H1 (cell line): ENCODE measurements at regions not wholly inside any gene's neighbourhood (a gene's known extent, or its start where the extent isn't known, plus 50 kb on each side); places are given as distances from the start of the nearest gene placed in this dataset.

Source experiments
- CTCF ChIA-PET: fragments of 300-600 bp; sonication (Branson Sonifier 250); formaldehyde crosslinking; loops from one replicate; lab custom pipeline; 2021; ENCODE audit not compliant: partially characterized antibody; lab: Charles Lee
- POLR2A ChIA-PET: fragments of 300-600 bp; sonication (Branson Sonifier 250); formaldehyde crosslinking; loops from one replicate; lab custom pipeline; 2021; ENCODE audit warnings: inconsistent platforms; ENCODE audit not compliant: partially characterized antibody; lab: Charles Lee
- DNase-seq, 2 experiments: peaks; one replicate each; pipeline versions ENCODE4 v3.0.0 to v3.0.0-alpha.2; 2010 to 2022; ENCODE audit warnings: low spot score in 2 of 2, low read depth in 1 of 2, mixed read lengths in 1 of 2
- FAIRE-seq: peaks from 2 replicates; lab custom pipeline; 2011; peaks lifted over from hg19 to GRCh38; lab: Jason Lieb, UNC
- H2AFZ ChIP-seq: 2 replicates; pipeline ENCODE4 v1.8.1; 2012; ENCODE audit warnings: low read length, inconsistent platforms
- H2AK5ac ChIP-seq: 2 replicates; pipeline ENCODE4 v1.6.1; 2013; ENCODE audit warnings: low read depth, low read length
- H2BK120ac ChIP-seq: replicated peaks from 2 replicates; pipeline ENCODE3; 2013; ENCODE audit warnings: low read depth, low read length, inconsistent platforms
- H2BK12ac ChIP-seq: 2 replicates; pipeline ENCODE4 v1.6.1; 2013; ENCODE audit warnings: low read depth, low read length
- H2BK15ac ChIP-seq: 2 replicates; pipeline ENCODE4 v1.6.1; 2013; ENCODE audit warnings: low read length
- H2BK20ac ChIP-seq: 2 replicates; pipeline ENCODE4 v1.6.1; 2013; ENCODE audit warnings: low read length
- H2BK5ac ChIP-seq: 2 replicates; pipeline ENCODE4 v1.6.1; 2013; ENCODE audit warnings: low read depth, low read length
- H3K14ac ChIP-seq: 2 replicates; pipeline ENCODE4 v1.6.1; 2013; ENCODE audit warnings: inconsistent platforms; ENCODE audit not compliant: insufficient read length
- H3K18ac ChIP-seq: 2 replicates; pipeline ENCODE4 v1.6.1; 2013; ENCODE audit warnings: low read length; ENCODE audit errors: extremely low read depth
- H3K23ac ChIP-seq: 2 replicates; pipeline ENCODE4 v1.6.1; 2013; ENCODE audit warnings: inconsistent platforms; ENCODE audit not compliant: insufficient read length
- H3K23me2 ChIP-seq: 2 replicates; pipeline ENCODE4 v1.6.1; 2013; ENCODE audit warnings: low read depth, low read length
- H3K27ac ChIP-seq: 2 replicates; pipeline ENCODE4 v1.6.1; 2011; ENCODE audit warnings: low read depth, low read length, inconsistent platforms
- H3K27me3 ChIP-seq, 4 experiments: replicated peaks in 1 of 4; 1 replicate in 1 of 4; 2 replicates in 3 of 4; pipeline versions ENCODE4 v1.6.1 to v1.8.1; 2011 to 2013; ENCODE audit warnings: low read length in 3 of 4, mild to moderate bottlenecking in 3 of 4, inconsistent platforms in 2 of 4, mixed read lengths in 2 of 4, moderate library complexity in 1 of 4; ENCODE audit not compliant: control insufficient read depth in 3 of 4, insufficient read depth in 3 of 4; ENCODE audit errors: extremely low read depth in 1 of 4
- H3K36me3 ChIP-seq, 4 experiments: 2 replicates each; pipeline versions ENCODE4 v1.6.1 to v1.8.1; 2011 to 2013; ENCODE audit warnings: mild to moderate bottlenecking in 4 of 4, low read length in 3 of 4, moderate library complexity in 2 of 4, control low read depth in 1 of 4, inconsistent platforms in 1 of 4; ENCODE audit not compliant: insufficient read depth in 4 of 4, control insufficient read depth in 2 of 4
- H3K4ac ChIP-seq: replicated peaks from 2 replicates; pipeline ENCODE3; 2013; ENCODE audit warnings: low read length, low read depth, mixed read lengths, inconsistent platforms; ENCODE audit not compliant: insufficient read length
- H3K4me1 ChIP-seq, 4 experiments: replicated peaks in 1 of 4; 1 replicate in 1 of 4; 2 replicates in 3 of 4; pipeline versions ENCODE4 v1.6.1 to v1.8.1; 2011 to 2013; ENCODE audit warnings: low read length in 3 of 4, inconsistent platforms in 2 of 4, mixed read lengths in 1 of 4; ENCODE audit not compliant: insufficient read depth in 4 of 4, control insufficient read depth in 3 of 4
- H3K4me2 ChIP-seq, 2 experiments: 2 replicates each; pipeline versions ENCODE4 v1.6.1 to v1.8.1; 2011 to 2013; ENCODE audit warnings: low read depth in 2 of 2, low read length in 2 of 2, control low read depth in 1 of 2, inconsistent platforms in 1 of 2, mild to moderate bottlenecking in 1 of 2; ENCODE audit not compliant: insufficient read depth in 1 of 2
- H3K4me3 ChIP-seq, 4 experiments: fragments of 200-600, 300-600 bp in 1 of 4; sonication (generic), shearing (Covaris generic), sonication (Bioruptor Twin) in 1 of 4; 2 replicates each; pipeline versions ENCODE4 v1.5.1 to v1.8.1; 2011 to 2016; ENCODE audit warnings: low read length in 4 of 4, low read depth in 3 of 4, control low read depth in 2 of 4, inconsistent platforms in 2 of 4, mild to moderate bottlenecking in 2 of 4, mixed read lengths in 1 of 4, moderate library complexity in 1 of 4; ENCODE audit not compliant: insufficient read depth in 2 of 4; ENCODE audit errors: extremely low read depth in 1 of 4
- H3K56ac ChIP-seq: replicated peaks from 2 replicates; pipeline ENCODE3; 2013; ENCODE audit warnings: low read depth, mild to moderate bottlenecking, mixed read lengths, low read length, inconsistent platforms; ENCODE audit not compliant: insufficient read length
- H3K79me1 ChIP-seq: 2 replicates; pipeline ENCODE4 v1.6.1; 2013; ENCODE audit warnings: low read depth, low read length, control low read depth
- H3K79me2 ChIP-seq, 2 experiments: 2 replicates each; pipeline versions ENCODE4 v1.6.1 to v1.8.1; 2012 to 2013; ENCODE audit warnings: low read length in 2 of 2, mild to moderate bottlenecking in 2 of 2, inconsistent platforms in 1 of 2; ENCODE audit not compliant: insufficient read depth in 2 of 2, control insufficient read depth in 1 of 2
- H3K9ac ChIP-seq, 4 experiments: replicated peaks in 1 of 4; 1 replicate in 1 of 4; 2 replicates in 3 of 4; pipeline versions ENCODE4 v1.6.1 to v1.8.1; 2011 to 2013; ENCODE audit warnings: low read depth in 3 of 4, low read length in 3 of 4, control low read depth in 2 of 4, mild to moderate bottlenecking in 2 of 4, moderate library complexity in 2 of 4, inconsistent platforms in 1 of 4; ENCODE audit errors: extremely low read depth in 1 of 4
- H3K9me3 ChIP-seq, 2 experiments: 2 replicates each; pipeline versions ENCODE4 v1.6.1 to v1.8.1; 2012 to 2013; ENCODE audit warnings: mild to moderate bottlenecking in 2 of 2, moderate library complexity in 2 of 2, control low read depth in 1 of 2, inconsistent platforms in 1 of 2, low read depth in 1 of 2, low read length in 1 of 2, mixed read lengths in 1 of 2; ENCODE audit not compliant: insufficient read depth in 2 of 2
- H4K20me1 ChIP-seq, 2 experiments: replicated peaks in 1 of 2; 2 replicates each; pipeline versions ENCODE3 to v1.8.1; 2011 to 2013; ENCODE audit warnings: inconsistent platforms in 2 of 2, low read length in 2 of 2, mild to moderate bottlenecking in 1 of 2; ENCODE audit not compliant: insufficient read depth in 2 of 2, control insufficient read depth in 1 of 2
- H4K5ac ChIP-seq: 2 replicates; pipeline ENCODE4 v1.6.1; 2013; ENCODE audit warnings: low read length, low read depth, mixed read lengths, inconsistent platforms; ENCODE audit not compliant: insufficient read length
- H4K8ac ChIP-seq: 2 replicates; pipeline ENCODE4 v1.8.0; 2013; ENCODE audit warnings: mild to moderate bottlenecking, moderate library complexity, low read length, inconsistent platforms; ENCODE audit not compliant: insufficient read depth; ENCODE audit errors: extremely low read depth
- H4K91ac ChIP-seq: replicated peaks from 2 replicates; pipeline ENCODE3; 2013; ENCODE audit warnings: low read length, mixed read lengths, inconsistent platforms; ENCODE audit not compliant: insufficient read length
- BRCA1 ChIP-seq: IDR thresholded peaks from 2 replicates; pipeline ENCODE4 v1.6.1; 2012; ENCODE audit warnings: low read depth, low read length, improper control_type of control experiment
- CHD1 ChIP-seq: IDR thresholded peaks from 2 replicates; pipeline ENCODE4 v1.6.1; 2012; ENCODE audit warnings: low read depth, low read length, improper control_type of control experiment
- CTCF ChIP-seq, 3 experiments: IDR thresholded peaks; 1 replicate in 2 of 3; 2 replicates in 1 of 3; pipeline versions ENCODE4 v1.5.1 to v1.6.1; 2011; ENCODE audit warnings: low read length in 3 of 3, mild to moderate bottlenecking in 3 of 3, inconsistent platforms in 2 of 3, low read depth in 1 of 3, moderate library complexity in 1 of 3; ENCODE audit not compliant: insufficient read depth in 1 of 3; ENCODE audit errors: control extremely low read depth in 1 of 3
- FOSL1 ChIP-seq: IDR thresholded peaks from 2 replicates; pipeline ENCODE4 v1.6.1; 2011; ENCODE audit warnings: mild to moderate bottlenecking, low read depth, low read length, moderate library complexity; ENCODE audit not compliant: insufficient read depth
- HDAC2 ChIP-seq, 2 experiments: fragments of 300-600 bp in 1 of 2; sonication (generic) in 1 of 2; IDR thresholded peaks; 2 replicates each; pipeline ENCODE4 v1.6.1; 2011 to 2012; ENCODE audit warnings: low read depth in 2 of 2, low read length in 2 of 2, mild to moderate bottlenecking in 2 of 2, moderate library complexity in 2 of 2, borderline replicate concordance in 1 of 2, inconsistent platforms in 1 of 2
- HDAC6 ChIP-seq: IDR thresholded peaks from one replicate; pipeline ENCODE4 v1.7.1; 2012; ENCODE audit warnings: low read depth, mild to moderate bottlenecking, inconsistent platforms, low read length, moderate library complexity
- SAP30 ChIP-seq: fragments of 300-600 bp; sonication (generic); IDR thresholded peaks from 2 replicates; pipeline ENCODE4 v1.7.1; 2012; ENCODE audit warnings: low read length, moderate library complexity, mild to moderate bottlenecking, inconsistent platforms; ENCODE audit not compliant: insufficient read depth, insufficient replicate concordance
- SIN3A ChIP-seq, 2 experiments: IDR thresholded peaks in 1 of 2; conservative IDR thresholded peaks in 1 of 2; 2 replicates each; pipeline ENCODE4 v1.6.1; 2011 to 2012; ENCODE audit warnings: low read length in 2 of 2, improper control_type of control experiment in 1 of 2, low read depth in 1 of 2, mild to moderate bottlenecking in 1 of 2
- SP2 ChIP-seq: IDR thresholded peaks from 2 replicates; pipeline ENCODE4 v1.6.1; 2012; ENCODE audit warnings: mild to moderate bottlenecking, low read length, inconsistent platforms
- SP4 ChIP-seq: IDR thresholded peaks from 2 replicates; pipeline ENCODE4 v1.6.1; 2012; ENCODE audit warnings: low read length, inconsistent platforms
- TBP ChIP-seq: IDR thresholded peaks from 2 replicates; pipeline ENCODE4 v1.6.1; 2011; ENCODE audit warnings: low read depth, low read length, improper control_type of control experiment
- YY1 ChIP-seq: IDR thresholded peaks from 2 replicates; pipeline ENCODE4 v1.6.1; 2011; ENCODE audit warnings: low read depth, mild to moderate bottlenecking, low read length
- WGBS, 2 experiments: shearing (Covaris generic) in 1 of 2; methylation state at CpG; one replicate each; pipeline versions ENCODE4 v1.1.6 to v1.1.7; 2013 to 2015; ENCODE audit warnings: low lambda C conversion rate in 2 of 2, mixed read lengths in 2 of 2, inconsistent platforms in 1 of 2, low coverage in 1 of 2, missing lambda C conversion rate in 1 of 2; ENCODE audit not compliant: insufficient replicate concordance in 2 of 2, insufficient coverage in 1 of 2, insufficient read length in 1 of 2; ENCODE audit errors: extremely low coverage in 1 of 2, missing lambda C conversion rate in 1 of 2; 5-methylcytosine and 5-hydroxymethylcytosine counted together

DNA sequence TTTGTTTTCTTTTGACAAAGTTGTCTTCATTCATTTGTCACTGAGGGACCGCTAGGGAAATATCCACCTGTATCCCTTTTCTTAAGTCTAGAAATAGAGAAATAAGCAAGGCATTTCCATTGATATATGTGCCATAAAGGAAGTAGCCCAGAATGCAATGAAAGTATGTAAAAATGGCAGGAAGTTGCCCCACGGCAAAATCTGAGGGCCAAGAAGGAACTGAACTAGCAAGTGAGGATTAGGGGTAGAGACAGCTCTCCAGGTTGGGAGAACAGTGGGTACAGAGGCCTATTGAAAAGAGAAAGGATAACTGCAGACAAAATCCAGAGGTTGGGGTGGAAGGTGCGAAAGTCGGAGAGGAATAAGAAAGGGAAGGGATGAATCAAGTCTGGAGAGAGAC is 56.6 kb upstream of the TOMM7 start:
- Histone ChIP-seq H3K56ac (no peak overlapping the region), H4K5ac (no peak overlapping the region), H3K18ac (no peak overlapping the region), H2BK120ac (no peak overlapping the region), H2BK15ac (no peak overlapping the region), H2BK20ac (no peak overlapping the region), H3K36me3 (no peaks in the 10 kb centered on the region), H3K4me2 (no peak overlapping the region), H4K8ac (no peak overlapping the region), H2AK5ac (no peak overlapping the region), H2BK12ac (no peak overlapping the region), H3K14ac (no peak overlapping the region), H2BK5ac (no peak overlapping the region), H3K27me3 (no peaks in the 10 kb centered on the region), H3K27ac (no peak overlapping the region), H3K4ac (no peak overlapping the region), H3K79me1 (no peaks in the 10 kb centered on the region), H3K9ac (no peak overlapping the region), H3K4me3 (no peak overlapping the region), H3K79me2 (no peaks in the 10 kb centered on the region), H3K4me1 (0 out of 7 replicates have a peak, but pooled peaks cover 0 to 2% (median 0%) of the 10 kb centered on the region in 4 experiments), H3K23me2 (no peaks in the 10 kb centered on the region), H4K20me1 (no peaks in the 10 kb centered on the region), H3K9me3 (no peaks in the 10 kb centered on the region), H3K23ac (no peak overlapping the region), H2AFZ (0 out of 2 replicates have a peak overlapping the region, but pooled peaks have one; percentile 79), H4K91ac (no peak overlapping the region)
- no peak for FAIRE-seq
- 91% methylated on average over 4 of the region's 4 CpGs; no CpG with 5 or more reads in 1 of the 2 experiments for whole genome bisulfite sequencing, 2 experiments
- DNase-seq = no peak
- POLR2A ChIA-PET = interaction anchor here (1.3 to 11.9 kb wide), 2 partner anchors 11 to 15 kb away, joined by 3 to 125 read pairs; no protein-coding TSS in a partner anchor
- CTCF ChIA-PET = interaction anchor here (1.4 kb wide), 1 partner anchor 19 kb away, joined by 7 read pairs; no protein-coding TSS in a partner anchor
- TF ChIP-seq YY1 (no peak), SIN3A (conservative IDR thresholded peaks at IDR 0.05 in 1 of 2, IDR thresholded peaks at IDR 0.05 in 1 of 2; ENCODE audit: low read depth in 1 of 2, low read length in 2 of 2) (no peak), CHD1 (no peak), SP2 (no peak), HDAC6 (no peak), SAP30 (no peak), SP4 (no peak), FOSL1 (no peak), TBP (no peak), BRCA1 (no peak), HDAC2 (IDR thresholded peaks at IDR 0.05; ENCODE audit: borderline replicate concordance in 1 of 2, low read depth in 2 of 2, low read length in 2 of 2) (no peak), CTCF (IDR thresholded peaks at IDR 0.05; ENCODE audit: control extremely low read depth in 1 of 3, insufficient read depth in 1 of 3, low read depth in 1 of 3, low read length in 3 of 3) (no peak)
